ENCODE measurements at regions not wholly inside any gene's neighbourhood (a gene's known extent, or its start where the extent isn't known, plus 50 kb on each side); places are given as distances from the start of the nearest gene placed in this dataset.

GRCh38 chr14:71397371-71397770 is 490.1 kb downstream of the PCNX1 start:
- TF ChIP-seq CTCF (IDR thresholded peaks at IDR 0.05; ENCODE audit: extremely low read depth in 1 of 2, insufficient read depth in 1 of 2, low read depth in 1 of 2, low read length in 2 of 2), result no peak
- TF ChIP-seq, protein P1, sequence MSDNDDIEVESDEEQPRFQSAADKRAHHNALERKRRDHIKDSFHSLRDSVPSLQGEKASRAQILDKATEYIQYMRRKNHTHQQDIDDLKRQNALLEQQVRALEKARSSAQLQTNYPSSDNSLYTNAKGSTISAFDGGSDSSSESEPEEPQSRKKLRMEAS (IDR thresholded peaks at IDR 0.05; ENCODE audit: insufficient read depth, insufficient read length), result no peak
- no peak for TF ChIP-seq POLR2A (IDR thresholded peaks at IDR 0.05; ENCODE audit: low read depth, low read length)
- no peak for TF ChIP-seq POLR2AphosphoS5 (IDR thresholded peaks at IDR 0.05; ENCODE audit: insufficient read depth, low read depth, low read length)
- no peak for TF ChIP-seq EZH2 (IDR thresholded peaks at IDR 0.05; ENCODE audit: borderline replicate concordance, low read depth, low read length, severe bottlenecking)
- TF ChIP-seq JUN (IDR thresholded peaks at IDR 0.05; ENCODE audit: borderline replicate concordance, insufficient read depth, insufficient read length, low read depth), result no peak
- no peak for TF ChIP-seq FOS (IDR thresholded peaks at IDR 0.05; ENCODE audit: borderline replicate concordance, insufficient read depth, low read length)
- TF ChIP-seq MYC (IDR thresholded peaks at IDR 0.05; ENCODE audit: low read depth, low read length), result no peak
